ENCODE measurements at regions not wholly inside any gene's neighbourhood (a gene's known extent, or its start where the extent isn't known, plus 50 kb on each side); places are given as distances from the start of the nearest gene placed in this dataset.

- TF ChIP-seq, protein P1, sequence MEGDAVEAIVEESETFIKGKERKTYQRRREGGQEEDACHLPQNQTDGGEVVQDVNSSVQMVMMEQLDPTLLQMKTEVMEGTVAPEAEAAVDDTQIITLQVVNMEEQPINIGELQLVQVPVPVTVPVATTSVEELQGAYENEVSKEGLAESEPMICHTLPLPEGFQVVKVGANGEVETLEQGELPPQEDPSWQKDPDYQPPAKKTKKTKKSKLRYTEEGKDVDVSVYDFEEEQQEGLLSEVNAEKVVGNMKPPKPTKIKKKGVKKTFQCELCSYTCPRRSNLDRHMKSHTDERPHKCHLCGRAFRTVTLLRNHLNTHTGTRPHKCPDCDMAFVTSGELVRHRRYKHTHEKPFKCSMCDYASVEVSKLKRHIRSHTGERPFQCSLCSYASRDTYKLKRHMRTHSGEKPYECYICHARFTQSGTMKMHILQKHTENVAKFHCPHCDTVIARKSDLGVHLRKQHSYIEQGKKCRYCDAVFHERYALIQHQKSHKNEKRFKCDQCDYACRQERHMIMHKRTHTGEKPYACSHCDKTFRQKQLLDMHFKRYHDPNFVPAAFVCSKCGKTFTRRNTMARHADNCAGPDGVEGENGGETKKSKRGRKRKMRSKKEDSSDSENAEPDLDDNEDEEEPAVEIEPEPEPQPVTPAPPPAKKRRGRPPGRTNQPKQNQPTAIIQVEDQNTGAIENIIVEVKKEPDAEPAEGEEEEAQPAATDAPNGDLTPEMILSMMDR (IDR thresholded peaks at IDR 0.05; ENCODE audit: unreplicated experiment): no peak
- Mint-ChIP-seq H3K36me3 (ENCODE audit: low read depth, unreplicated experiment) (no peaks in the 10 kb centered on the region), H3K4me3 (ENCODE audit: unreplicated experiment) (no peak overlapping the region), H3K4me1 (ENCODE audit: unreplicated experiment) (peaks cover 8% of the 10 kb centered on the region), H3K27ac (ENCODE audit: unreplicated experiment) (no peak overlapping the region), H3K27me3 (ENCODE audit: unreplicated experiment) (no peaks in the 10 kb centered on the region), H3K9me3 (ENCODE audit: unreplicated experiment) (no peaks in the 10 kb centered on the region)
- DNase-seq (ENCODE audit: low spot score): no peak
Measured at GRCh38 chr12:20260851-20261250, 107.5 kb upstream of the PDE3A start.

- H3K4me3 Mint-ChIP-seq (ENCODE audit: unreplicated experiment): no peak overlapping the region
- H3K4me1 Mint-ChIP-seq (ENCODE audit: unreplicated experiment): peaks cover 8% of the 10 kb centered on the region
- H3K36me3 Mint-ChIP-seq (ENCODE audit: low read depth, unreplicated experiment): no peaks in the 10 kb centered on the region
- no peak overlapping the region for H3K27ac Mint-ChIP-seq (ENCODE audit: unreplicated experiment)
- DNase-seq (ENCODE audit: low spot score): no peak
- H3K9me3 Mint-ChIP-seq (ENCODE audit: unreplicated experiment): no peaks in the 10 kb centered on the region
- TF ChIP-seq, protein P1 (IDR thresholded peaks at IDR 0.05; ENCODE audit: unreplicated experiment): no peak
- no peaks in the 10 kb centered on the region for H3K27me3 Mint-ChIP-seq (ENCODE audit: unreplicated experiment)
Measured at GRCh38 chr12:20262119-20262518, 106.2 kb upstream of the PDE3A start.

GRCh38 chr12:20264026-20264425 lies 104.3 kb upstream of the PDE3A start:
- TF ChIP-seq, protein P1 (IDR thresholded peaks at IDR 0.05; ENCODE audit: unreplicated experiment): no peak
- H3K27me3 Mint-ChIP-seq (ENCODE audit: unreplicated experiment): no peaks in the 10 kb centered on the region
- H3K27ac Mint-ChIP-seq (ENCODE audit: unreplicated experiment): no peak overlapping the region
- peaks cover 8% of the 10 kb centered on the region for H3K4me1 Mint-ChIP-seq (ENCODE audit: unreplicated experiment)
- no peak overlapping the region for H3K4me3 Mint-ChIP-seq (ENCODE audit: unreplicated experiment)
- no peak for DNase-seq (ENCODE audit: low spot score)
- no peaks in the 10 kb centered on the region for H3K36me3 Mint-ChIP-seq (ENCODE audit: low read depth, unreplicated experiment)
- no peaks in the 10 kb centered on the region for H3K9me3 Mint-ChIP-seq (ENCODE audit: unreplicated experiment)

DNA sequence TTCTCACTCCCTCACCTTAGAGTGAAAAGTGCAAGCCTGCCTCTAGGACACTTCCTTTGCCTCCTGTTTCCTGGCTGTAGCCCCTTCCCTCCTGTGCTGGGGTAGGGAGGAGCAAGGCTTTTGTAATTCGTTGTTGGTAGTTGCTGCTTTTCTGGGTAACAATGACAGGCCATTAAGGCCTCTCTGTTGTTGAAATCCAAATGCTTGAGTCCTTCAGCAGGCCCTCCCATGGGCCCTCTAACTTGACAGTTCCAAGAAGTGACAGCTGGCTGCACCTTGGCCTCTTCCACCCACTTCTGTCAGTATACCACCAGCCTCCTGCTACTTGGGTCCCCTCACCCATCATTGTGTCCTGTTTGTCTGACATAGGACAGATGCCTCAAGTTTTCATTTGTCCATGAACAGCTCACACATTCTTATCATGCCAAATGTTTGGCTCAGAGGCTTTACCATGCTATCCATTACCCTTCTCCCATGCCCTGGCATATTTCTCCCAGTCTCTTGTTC lies 103.7 kb upstream of the PDE3A start:
- no peak overlapping the region for H3K4me3 Mint-ChIP-seq (ENCODE audit: unreplicated experiment)
- no peak for DNase-seq (ENCODE audit: low spot score)
- no peak overlapping the region for H3K27ac Mint-ChIP-seq (ENCODE audit: unreplicated experiment)
- TF ChIP-seq, protein P1 (IDR thresholded peaks at IDR 0.05; ENCODE audit: unreplicated experiment): no peak
- H3K27me3 Mint-ChIP-seq (ENCODE audit: unreplicated experiment): no peaks in the 10 kb centered on the region
- no peaks in the 10 kb centered on the region for H3K36me3 Mint-ChIP-seq (ENCODE audit: low read depth, unreplicated experiment)
- H3K9me3 Mint-ChIP-seq (ENCODE audit: unreplicated experiment): no peaks in the 10 kb centered on the region
- peaks cover 8% of the 10 kb centered on the region for H3K4me1 Mint-ChIP-seq (ENCODE audit: unreplicated experiment)

- Mint-ChIP-seq H3K27ac (ENCODE audit: unreplicated experiment) (no peak overlapping the region), H3K27me3 (ENCODE audit: unreplicated experiment) (no peaks in the 10 kb centered on the region), H3K9me3 (ENCODE audit: unreplicated experiment) (no peaks in the 10 kb centered on the region), H3K36me3 (ENCODE audit: low read depth, unreplicated experiment) (no peaks in the 10 kb centered on the region), H3K4me3 (ENCODE audit: unreplicated experiment) (no peak overlapping the region), H3K4me1 (ENCODE audit: unreplicated experiment) (peaks cover 8% of the 10 kb centered on the region)
- no peak for DNase-seq (ENCODE audit: low spot score)
- TF ChIP-seq, protein P1 (IDR thresholded peaks at IDR 0.05; ENCODE audit: unreplicated experiment): no peak
Measured at GRCh38 chr12:20268121-20268732, 100.1 kb upstream of the PDE3A start.
